Uterus (tissue), 2 donors: ENCODE measurements at regions not wholly inside any gene's neighbourhood (a gene's known extent, or its start where the extent isn't known, plus 50 kb on each side); places are given as distances from the start of the nearest gene placed in this dataset.

Experiments
- POLR2A ChIP-seq, 2 donors: fragments of 450-650 bp; IDR thresholded peaks; one replicate each; pipeline ENCODE4 v1.6.1; 2016; ENCODE audit warnings: antibody characterized with exemption in 2 of 2, mild to moderate bottlenecking in 1 of 2, moderate library complexity in 1 of 2
- TF ChIP-seq, protein P1 (sequence below), 4 experiments: fragments of 200-600 bp in 2 of 4; fragments of 450-650 bp in 2 of 4; sonication (generic) in 2 of 4; IDR thresholded peaks; one replicate each; pipeline ENCODE4 v1.5.1; 2016 to 2019; ENCODE audit warnings: antibody characterized with exemption in 4 of 4, mild to moderate bottlenecking in 2 of 4, moderate library complexity in 1 of 4

DNA sequence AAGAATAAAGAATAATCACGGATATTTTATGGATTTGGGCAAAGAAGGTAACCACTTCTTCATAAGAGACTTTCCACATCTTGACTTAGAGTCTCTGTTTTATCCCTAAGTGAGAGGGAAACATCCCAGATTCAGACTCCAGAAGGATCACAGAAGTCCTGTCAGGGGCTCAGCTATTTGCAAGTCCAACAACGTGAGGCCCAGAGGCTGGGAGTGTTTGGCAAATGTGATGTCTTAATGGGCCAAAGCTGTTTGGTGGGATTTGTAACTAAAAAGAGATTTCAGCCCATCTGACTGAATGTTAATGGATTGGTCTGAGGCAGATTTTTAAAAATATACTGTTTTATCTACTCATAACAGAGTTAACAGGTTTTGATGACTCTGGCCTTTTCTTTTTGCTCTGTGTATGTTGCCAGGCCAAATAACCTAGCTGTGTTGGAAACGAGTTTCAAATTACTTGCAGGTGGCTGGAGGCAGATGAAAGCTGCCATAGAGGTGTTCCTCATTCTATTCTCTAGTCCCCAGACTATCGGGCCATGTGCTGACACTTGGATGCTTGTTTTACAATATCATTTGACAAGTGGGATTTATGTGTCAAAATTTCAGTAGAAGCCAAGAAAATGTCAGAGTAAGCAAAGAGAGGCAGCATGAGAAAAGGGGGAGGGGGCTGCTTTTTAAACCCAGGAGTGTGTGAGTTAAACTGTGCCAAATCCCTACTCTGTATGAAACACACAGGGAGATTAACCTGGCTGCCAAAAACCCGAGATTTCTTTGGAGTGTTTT lies 330.9 kb downstream of the DCHS2 start:
- TF ChIP-seq POLR2A (IDR thresholded peaks at IDR 0.05): no peak
- TF ChIP-seq, protein P1, sequence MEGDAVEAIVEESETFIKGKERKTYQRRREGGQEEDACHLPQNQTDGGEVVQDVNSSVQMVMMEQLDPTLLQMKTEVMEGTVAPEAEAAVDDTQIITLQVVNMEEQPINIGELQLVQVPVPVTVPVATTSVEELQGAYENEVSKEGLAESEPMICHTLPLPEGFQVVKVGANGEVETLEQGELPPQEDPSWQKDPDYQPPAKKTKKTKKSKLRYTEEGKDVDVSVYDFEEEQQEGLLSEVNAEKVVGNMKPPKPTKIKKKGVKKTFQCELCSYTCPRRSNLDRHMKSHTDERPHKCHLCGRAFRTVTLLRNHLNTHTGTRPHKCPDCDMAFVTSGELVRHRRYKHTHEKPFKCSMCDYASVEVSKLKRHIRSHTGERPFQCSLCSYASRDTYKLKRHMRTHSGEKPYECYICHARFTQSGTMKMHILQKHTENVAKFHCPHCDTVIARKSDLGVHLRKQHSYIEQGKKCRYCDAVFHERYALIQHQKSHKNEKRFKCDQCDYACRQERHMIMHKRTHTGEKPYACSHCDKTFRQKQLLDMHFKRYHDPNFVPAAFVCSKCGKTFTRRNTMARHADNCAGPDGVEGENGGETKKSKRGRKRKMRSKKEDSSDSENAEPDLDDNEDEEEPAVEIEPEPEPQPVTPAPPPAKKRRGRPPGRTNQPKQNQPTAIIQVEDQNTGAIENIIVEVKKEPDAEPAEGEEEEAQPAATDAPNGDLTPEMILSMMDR (IDR thresholded peaks at IDR 0.05): no peak
